ENCODE measurements at regions not wholly inside any gene's neighbourhood (a gene's known extent, or its start where the extent isn't known, plus 50 kb on each side); places are given as distances from the start of the nearest gene placed in this dataset.

DNA sequence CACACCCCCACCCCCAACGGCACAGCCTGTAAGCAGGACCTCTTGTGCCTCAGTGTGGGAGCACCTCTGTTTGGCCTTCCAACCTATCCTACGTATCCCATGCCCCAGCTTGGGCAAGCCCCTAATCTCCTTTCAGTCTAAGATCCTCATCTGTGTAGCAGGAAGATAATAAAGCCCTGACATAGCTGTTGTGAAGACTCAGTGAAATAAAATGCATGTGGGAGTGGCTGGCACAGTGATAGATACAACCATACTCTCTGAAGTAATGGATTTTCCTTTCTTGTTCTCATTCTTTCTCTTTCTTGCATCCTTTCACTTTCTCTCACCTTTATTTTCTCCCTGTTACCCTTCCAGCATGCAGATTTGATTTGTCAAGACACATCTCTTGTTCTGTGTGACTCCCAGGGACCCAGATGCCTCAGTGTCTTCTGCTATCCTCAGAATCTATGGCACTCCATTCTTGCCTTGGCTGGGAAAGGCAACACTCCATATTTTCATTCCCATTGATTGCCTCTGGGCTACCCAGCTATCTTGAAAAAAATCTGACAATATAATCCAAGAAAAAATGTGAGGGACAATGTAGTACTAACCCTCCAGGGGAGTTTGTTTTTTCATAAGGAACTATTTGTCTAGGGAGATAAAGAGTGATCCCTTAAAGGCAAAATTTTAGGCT is 207.2 kb upstream of the SETBP1 start:
- TF ChIP-seq, protein P1, sequence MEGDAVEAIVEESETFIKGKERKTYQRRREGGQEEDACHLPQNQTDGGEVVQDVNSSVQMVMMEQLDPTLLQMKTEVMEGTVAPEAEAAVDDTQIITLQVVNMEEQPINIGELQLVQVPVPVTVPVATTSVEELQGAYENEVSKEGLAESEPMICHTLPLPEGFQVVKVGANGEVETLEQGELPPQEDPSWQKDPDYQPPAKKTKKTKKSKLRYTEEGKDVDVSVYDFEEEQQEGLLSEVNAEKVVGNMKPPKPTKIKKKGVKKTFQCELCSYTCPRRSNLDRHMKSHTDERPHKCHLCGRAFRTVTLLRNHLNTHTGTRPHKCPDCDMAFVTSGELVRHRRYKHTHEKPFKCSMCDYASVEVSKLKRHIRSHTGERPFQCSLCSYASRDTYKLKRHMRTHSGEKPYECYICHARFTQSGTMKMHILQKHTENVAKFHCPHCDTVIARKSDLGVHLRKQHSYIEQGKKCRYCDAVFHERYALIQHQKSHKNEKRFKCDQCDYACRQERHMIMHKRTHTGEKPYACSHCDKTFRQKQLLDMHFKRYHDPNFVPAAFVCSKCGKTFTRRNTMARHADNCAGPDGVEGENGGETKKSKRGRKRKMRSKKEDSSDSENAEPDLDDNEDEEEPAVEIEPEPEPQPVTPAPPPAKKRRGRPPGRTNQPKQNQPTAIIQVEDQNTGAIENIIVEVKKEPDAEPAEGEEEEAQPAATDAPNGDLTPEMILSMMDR (conservative IDR thresholded peaks at IDR 0.05): no peak
- H3K27me3 ChIP-seq (ENCODE audit: control insufficient read depth, insufficient read depth, low read length, poor library complexity, severe bottlenecking): no peaks in the 10 kb centered on the region
- no peak overlapping the region for H3K27ac Mint-ChIP-seq
- H3K36me3 Mint-ChIP-seq (ENCODE audit: low read depth): no peaks in the 10 kb centered on the region
- no peak overlapping the region for H3K27ac ChIP-seq (ENCODE audit: low read depth, low read length)
- no peak for DNase-seq
- H3K27me3 Mint-ChIP-seq (ENCODE audit: insufficient read depth): no peaks in the 10 kb centered on the region
- H3K4me3 ChIP-seq (ENCODE audit: low read length): no peak overlapping the region
- no peak overlapping the region for H3K9ac ChIP-seq (ENCODE audit: extremely low read depth, low read length, poor library complexity, severe bottlenecking)
- WGBS, 2 experiments (ENCODE audit: insufficient coverage in 1 of 2, insufficient read length in 1 of 2): 89% methylated on average over 2 of the region's 2 CpGs; no CpG with 5 or more reads in 1 of the 2 experiments
- peaks cover 8% of the 10 kb centered on the region for H3K9me3 Mint-ChIP-seq
- H3K36me3 ChIP-seq (ENCODE audit: control insufficient read depth, insufficient read depth, low read length): no peaks in the 10 kb centered on the region
- H3K4me1 ChIP-seq (ENCODE audit: control insufficient read depth, insufficient read depth, low read length): no peaks in the 10 kb centered on the region
- no peak overlapping the region for H3K4me3 Mint-ChIP-seq
- peaks cover 8% of the 10 kb centered on the region for H3K9me3 ChIP-seq (ENCODE audit: control insufficient read depth, low read length)
- H3K4me1 Mint-ChIP-seq: peaks cover 8% of the 10 kb centered on the region

DNA sequence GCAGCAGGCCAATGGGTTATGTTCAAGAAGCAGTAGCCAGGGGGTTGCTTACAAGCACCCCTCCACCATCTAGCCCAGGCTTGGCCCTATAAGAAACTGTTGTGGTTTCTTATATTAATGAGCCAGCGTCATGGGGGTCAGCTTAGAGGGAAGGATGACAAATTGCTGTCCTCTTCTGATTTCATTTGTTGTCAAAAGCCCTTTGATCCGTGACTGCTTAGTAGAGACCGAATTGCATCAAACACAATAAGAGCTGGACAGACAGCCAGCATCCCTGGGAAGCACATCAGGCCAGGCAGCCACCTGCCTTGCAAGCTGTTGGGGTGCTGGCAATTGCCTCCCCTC is 206.6 kb upstream of the SETBP1 start:
- no peaks in the 10 kb centered on the region for H3K36me3 ChIP-seq (ENCODE audit: control insufficient read depth, insufficient read depth, low read length)
- H3K9me3 ChIP-seq (ENCODE audit: control insufficient read depth, low read length): peaks cover 13% of the 10 kb centered on the region
- TF ChIP-seq, protein P1 (conservative IDR thresholded peaks at IDR 0.05): no peak
- no peak for DNase-seq
- no peaks in the 10 kb centered on the region for H3K36me3 Mint-ChIP-seq (ENCODE audit: low read depth)
- no peak overlapping the region for H3K4me3 Mint-ChIP-seq
- H3K4me3 ChIP-seq (ENCODE audit: low read length): no peak overlapping the region
- 61 to 85% methylated on average over 2 to 3 of the region's 3 CpGs for WGBS, 2 experiments (ENCODE audit: insufficient coverage in 1 of 2, insufficient read length in 1 of 2)
- no peaks in the 10 kb centered on the region for H3K27me3 ChIP-seq (ENCODE audit: control insufficient read depth, insufficient read depth, low read length, poor library complexity, severe bottlenecking)
- H3K4me1 Mint-ChIP-seq: peaks cover 8% of the 10 kb centered on the region
- no peak overlapping the region for H3K27ac Mint-ChIP-seq
- H3K27me3 Mint-ChIP-seq (ENCODE audit: insufficient read depth): no peaks in the 10 kb centered on the region
- H3K9ac ChIP-seq (ENCODE audit: extremely low read depth, low read length, poor library complexity, severe bottlenecking): no peak overlapping the region
- no peaks in the 10 kb centered on the region for H3K4me1 ChIP-seq (ENCODE audit: control insufficient read depth, insufficient read depth, low read length)
- peaks cover 13% of the 10 kb centered on the region for H3K9me3 Mint-ChIP-seq
- H3K27ac ChIP-seq (ENCODE audit: low read depth, low read length): no peak overlapping the region

DNA sequence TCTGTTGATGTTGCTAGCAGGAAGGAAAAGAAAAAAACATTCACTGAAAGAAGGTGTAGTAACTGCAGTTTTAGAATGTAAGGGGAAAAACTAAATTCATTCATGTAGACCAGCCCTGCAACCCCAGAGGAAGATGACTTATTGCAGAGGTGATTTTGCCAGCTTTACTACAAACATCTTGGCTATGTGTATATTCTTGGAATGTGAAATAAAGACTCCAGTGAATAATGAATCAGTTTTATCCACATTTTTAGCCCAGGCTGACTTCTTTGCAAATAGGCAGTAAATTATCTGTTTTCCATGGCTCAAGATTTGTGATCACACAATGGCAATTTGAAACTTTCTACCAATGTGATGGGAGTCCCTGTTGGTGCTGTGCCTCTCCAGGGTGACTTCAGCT is 206.1 kb upstream of the SETBP1 start:
- Mint-ChIP-seq H3K4me1 (peaks cover 8% of the 10 kb centered on the region), H3K4me3 (no peak overlapping the region), H3K36me3 (ENCODE audit: low read depth) (no peaks in the 10 kb centered on the region), H3K27me3 (ENCODE audit: insufficient read depth) (no peaks in the 10 kb centered on the region), H3K9me3 (peaks cover 17% of the 10 kb centered on the region), H3K27ac (no peak overlapping the region)
- Histone ChIP-seq H3K4me1 (ENCODE audit: control insufficient read depth, insufficient read depth, low read length) (no peaks in the 10 kb centered on the region), H3K9me3 (ENCODE audit: control insufficient read depth, low read length) (peaks cover 18% of the 10 kb centered on the region), H3K36me3 (ENCODE audit: control insufficient read depth, insufficient read depth, low read length) (no peaks in the 10 kb centered on the region), H3K4me3 (ENCODE audit: low read length) (no peak overlapping the region), H3K27me3 (ENCODE audit: control insufficient read depth, insufficient read depth, low read length, poor library complexity, severe bottlenecking) (no peaks in the 10 kb centered on the region), H3K27ac (ENCODE audit: low read depth, low read length) (no peak overlapping the region), H3K9ac (ENCODE audit: extremely low read depth, low read length, poor library complexity, severe bottlenecking) (no peak overlapping the region)
- no peak for DNase-seq
- TF ChIP-seq, protein P1 (conservative IDR thresholded peaks at IDR 0.05): no peak

Data from endodermal cell (in vitro differentiated cells).